HepG2 (cell line): ENCODE measurements at regions not wholly inside any gene's neighbourhood (a gene's known extent, or its start where the extent isn't known, plus 50 kb on each side); places are given as distances from the start of the nearest gene placed in this dataset.

Experiments used
- ATAC-seq: fragments of 200-7000 bp; cut with Tn5 transposase; 3 replicates; pipeline ENCODE4 v1.9.1; 2020; ENCODE audit warnings: mild to moderate bottlenecking, moderate library complexity
- BruUV-seq: library from RNA; stranded (reverse); fragments of 400-500 nt; replicated peaks from 2 replicates; lab custom pipeline; 2021; lab: Mats Ljungman, UMichigan
- CTCF ChIA-PET: fragments of 300-600 bp; formaldehyde crosslinking; extraction: SDS; loops from one replicate; lab custom pipeline; 2021; ENCODE audit warnings: low total read pairs, inconsistent platforms, low intra/inter-chr PET ratio; lab: Yijun Ruan, JAX
- POLR2A ChIA-PET: fragments of 350-600 bp; sonication (Branson Sonifier 250); formaldehyde crosslinking; loops from one replicate; lab custom pipeline; 2020; ENCODE audit warnings: antibody characterized with exemption, inconsistent platforms; lab: Yijun Ruan, JAX
- DNase-seq: peaks from one replicate; pipeline ENCODE4 v3.0.0-alpha.2; 2015; ENCODE audit warnings: low spot score
- FAIRE-seq: peaks from 3 replicates; lab custom pipeline; 2011; peaks lifted over from hg19 to GRCh38; lab: Jason Lieb, UNC
- H2AFZ ChIP-seq: one replicate; pipeline ENCODE4 v1.6.1; 2011; ENCODE audit warnings: low read length, inconsistent platforms
- H3K27ac ChIP-seq: fragments of 300-600 bp; 3 replicates; pipeline ENCODE4 v1.8.0; 2011; ENCODE audit warnings: mixed run types, mild to moderate bottlenecking, mixed read lengths, low read length, inconsistent platforms; ENCODE audit not compliant: insufficient read depth; ENCODE audit errors: extremely low read length
- H3K27me3 ChIP-seq, 2 experiments: fragments of 200-600 bp in 1 of 2; 2 replicates in 1 of 2; 3 replicates in 1 of 2; pipeline versions ENCODE4 v1.6.0 to v1.8.0; 2011; ENCODE audit warnings: low read length in 2 of 2, mild to moderate bottlenecking in 2 of 2, moderate library complexity in 2 of 2, inconsistent platforms in 1 of 2; ENCODE audit not compliant: insufficient read depth in 2 of 2, control insufficient read depth in 1 of 2
- H3K36me3 ChIP-seq, 2 experiments: fragments of 200-600 bp in 1 of 2; replicated peaks in 1 of 2; 2 replicates in 1 of 2; 3 replicates in 1 of 2; pipeline versions ENCODE4 v1.5.1 to v1.8.0; 2011; ENCODE audit warnings: low read length in 2 of 2, inconsistent platforms in 1 of 2; ENCODE audit not compliant: insufficient read depth in 2 of 2, control insufficient read depth in 1 of 2
- H3K4me1 ChIP-seq: 2 replicates; pipeline ENCODE4 v1.5.1; 2012; ENCODE audit warnings: low read length, inconsistent platforms; ENCODE audit not compliant: insufficient read depth
- H3K4me2 ChIP-seq: 2 replicates; pipeline ENCODE4 v1.6.0; 2011; ENCODE audit warnings: low read depth, low read length, inconsistent platforms
- H3K4me3 ChIP-seq, 3 experiments: fragments of 200-600 bp in 1 of 3; sonication (generic), shearing (Covaris generic) in 1 of 3; replicated peaks in 1 of 3; 2 replicates each; pipeline ENCODE4 v1.5.1; 2011 to 2016; ENCODE audit warnings: low read length in 3 of 3, inconsistent platforms in 2 of 3, low read depth in 2 of 3, mild to moderate bottlenecking in 2 of 3, control low read depth in 1 of 3, mixed read lengths in 1 of 3; ENCODE audit not compliant: insufficient read depth in 1 of 3
- H3K79me2 ChIP-seq: one replicate; pipeline ENCODE4 v1.6.1; 2011; ENCODE audit warnings: low read length, inconsistent platforms; ENCODE audit not compliant: insufficient read depth
- H3K9ac ChIP-seq: 2 replicates; pipeline ENCODE4 v1.6.0; 2011; ENCODE audit warnings: mild to moderate bottlenecking, low read depth, low read length, inconsistent platforms; ENCODE audit not compliant: insufficient read depth
- H3K9me3 ChIP-seq: 2 replicates; pipeline ENCODE4 v1.5.1; 2012; ENCODE audit warnings: mild to moderate bottlenecking, low read length
- H4K20me1 ChIP-seq: 2 replicates; pipeline ENCODE4 v1.6.0; 2011; ENCODE audit warnings: inconsistent platforms, mild to moderate bottlenecking, low read length, moderate library complexity; ENCODE audit not compliant: insufficient read depth
- BRD4 ChIP-seq: sonication (generic); formaldehyde crosslinking; IDR thresholded peaks from 2 replicates; pipeline ENCODE4 v1.4.0; 2020; ENCODE audit warnings: missing genetic modification reagents
- FOXA1 ChIP-seq, 2 experiments: fragments of 450-650 bp in 1 of 2; sonication (generic) in 1 of 2; formaldehyde crosslinking in 1 of 2; IDR thresholded peaks; 2 replicates each; pipeline versions ENCODE4 v1.4.0 to v1.6.1; 2016 to 2020; ENCODE audit warnings: missing genetic modification reagents in 1 of 2
- HOXA3 ChIP-seq: sonication (generic); formaldehyde crosslinking; IDR thresholded peaks from 2 replicates; pipeline ENCODE4 v1.5.0; 2020; ENCODE audit warnings: missing genetic modification reagents
- MXD4 ChIP-seq: IDR thresholded peaks from 2 replicates; pipeline ENCODE4 v1.6.1; 2016; ENCODE audit warnings: mild to moderate bottlenecking, missing biosample characterization, missing genetic modification reagents
- PITX1 ChIP-seq: sonication (generic); formaldehyde crosslinking; IDR thresholded peaks from 2 replicates; pipeline ENCODE4 v1.5.1; 2020; ENCODE audit warnings: mild to moderate bottlenecking, missing genetic modification reagents
- PRPF4 ChIP-seq: fragments of 200-400 bp; formaldehyde crosslinking; IDR thresholded peaks from 2 replicates; pipeline ENCODE4 v1.6.1; 2016; ENCODE audit warnings: low read length, low read depth; ENCODE audit not compliant: poor library complexity, severe bottlenecking
- ZBTB21 ChIP-seq: sonication (generic); formaldehyde crosslinking; IDR thresholded peaks from 2 replicates; pipeline ENCODE4 v1.4.0; 2020; ENCODE audit warnings: missing genetic modification reagents
- ZNF607 ChIP-seq: sonication (generic); formaldehyde crosslinking; IDR thresholded peaks from 2 replicates; pipeline ENCODE4 v1.5.1; 2020; ENCODE audit warnings: missing genetic modification reagents, mild to moderate bottlenecking, borderline replicate concordance
- ZNF644 ChIP-seq: IDR thresholded peaks from 2 replicates; pipeline ENCODE4 v1.6.1; 2016; ENCODE audit warnings: low read depth
- ZNF850 ChIP-seq: sonication (generic); formaldehyde crosslinking; conservative IDR thresholded peaks from 2 replicates; pipeline ENCODE4 v1.9.0; 2021; ENCODE audit warnings: mild to moderate bottlenecking, missing genetic modification reagents
- WGBS: methylation state at CpG from one replicate; pipeline ENCODE4 v1.1.6; 2017; ENCODE audit warnings: low lambda C conversion rate; 5-methylcytosine and 5-hydroxymethylcytosine counted together
- in situ Hi-C: cut with HindIII; loops from 2 replicates; pipeline ENCODE4 v1.10.0; 2017; ENCODE audit warnings: low pct_unique_long_range_greater_than_20kb; ENCODE audit not compliant: extremely low pct_ligation_motif_present
- intact Hi-C: fragments of 100-400 bp; cut with micrococcal nuclease; formaldehyde crosslinking; loops from one replicate; pipeline ENCODE4 v1.10.0; 2022; ENCODE audit not compliant: unreplicated experiment
- TF ChIP-seq, protein P1 (sequence below): sonication (generic); formaldehyde crosslinking; IDR thresholded peaks from 2 replicates; pipeline ENCODE4 v1.4.0; 2020; ENCODE audit warnings: mild to moderate bottlenecking, low read depth, missing genetic modification reagents

DNA sequence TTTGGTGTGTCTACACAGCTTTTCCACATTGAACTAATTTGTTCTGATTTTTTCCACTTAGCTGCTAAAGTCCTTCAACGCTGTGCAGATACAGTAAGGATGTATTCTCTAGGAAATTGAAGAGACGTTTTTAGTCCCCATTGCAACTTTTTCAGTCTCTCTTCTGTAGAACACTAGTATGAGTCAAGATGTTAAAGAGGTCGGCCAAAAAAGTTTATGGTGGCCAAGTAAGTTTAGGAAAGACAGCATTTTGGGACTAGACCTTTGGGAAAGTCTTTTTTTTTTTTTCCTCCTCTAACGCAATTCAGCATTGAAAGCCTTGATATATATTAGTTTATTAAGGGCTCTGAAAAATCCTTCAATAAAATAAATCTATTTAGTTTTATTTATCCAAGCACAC, 243.5 kb upstream of the FBXL7 start (continued):
- TF ChIP-seq BRD4 (CRISPR knock-in tag) = no peak
- TF ChIP-seq, all 625 proteins: peak for 0

DNA sequence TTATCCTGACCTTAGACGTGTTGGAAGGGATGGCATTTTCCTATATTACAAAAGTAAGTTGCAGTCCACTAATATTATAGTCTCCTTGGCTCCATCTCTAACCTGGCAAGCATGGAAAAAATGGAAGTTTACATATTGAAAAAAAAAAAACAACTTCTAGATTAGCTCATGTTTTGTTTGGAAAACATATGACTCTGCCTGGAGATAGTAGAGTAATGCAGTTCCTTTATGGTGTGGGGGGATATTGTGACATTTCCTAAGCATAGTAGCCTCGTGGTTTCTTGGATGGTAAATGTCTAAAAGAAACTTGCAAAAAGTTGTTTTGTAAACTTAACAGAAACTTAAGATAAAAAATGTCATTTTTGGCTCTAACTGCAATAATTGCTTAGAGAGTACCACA, 244.4 kb upstream of the FBXL7 start:
- Histone ChIP-seq H4K20me1 (no peaks in the 10 kb centered on the region), H3K27me3 (no peaks in the 10 kb centered on the region), H3K79me2 (no peaks in the 10 kb centered on the region), H3K9ac (no peak overlapping the region), H3K4me1 (no peaks in the 10 kb centered on the region), H3K4me3 (no peak overlapping the region), H3K9me3 (no peaks in the 10 kb centered on the region), H2AFZ (no peak overlapping the region), H3K4me2 (no peak overlapping the region), H3K27ac (no peak overlapping the region), H3K36me3 (no peaks in the 10 kb centered on the region)
- no peak for TF ChIP-seq ZBTB21 (CRISPR knock-in tag)
- TF ChIP-seq ZNF644 (CRISPR knock-in tag) = no peak
- TF ChIP-seq MXD4 (CRISPR knock-in tag) = no peak
- TF ChIP-seq, protein P1, sequence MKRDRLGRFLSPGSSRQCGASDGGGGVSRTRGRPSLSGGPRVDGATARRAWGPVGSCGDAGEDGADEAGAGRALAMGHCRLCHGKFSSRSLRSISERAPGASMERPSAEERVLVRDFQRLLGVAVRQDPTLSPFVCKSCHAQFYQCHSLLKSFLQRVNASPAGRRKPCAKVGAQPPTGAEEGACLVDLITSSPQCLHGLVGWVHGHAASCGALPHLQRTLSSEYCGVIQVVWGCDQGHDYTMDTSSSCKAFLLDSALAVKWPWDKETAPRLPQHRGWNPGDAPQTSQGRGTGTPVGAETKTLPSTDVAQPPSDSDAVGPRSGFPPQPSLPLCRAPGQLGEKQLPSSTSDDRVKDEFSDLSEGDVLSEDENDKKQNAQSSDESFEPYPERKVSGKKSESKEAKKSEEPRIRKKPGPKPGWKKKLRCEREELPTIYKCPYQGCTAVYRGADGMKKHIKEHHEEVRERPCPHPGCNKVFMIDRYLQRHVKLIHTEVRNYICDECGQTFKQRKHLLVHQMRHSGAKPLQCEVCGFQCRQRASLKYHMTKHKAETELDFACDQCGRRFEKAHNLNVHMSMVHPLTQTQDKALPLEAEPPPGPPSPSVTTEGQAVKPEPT (CRISPR knock-in tag) = no peak
- no peak for TF ChIP-seq PRPF4
- no peak for TF ChIP-seq ZNF607
- no peak for TF ChIP-seq FOXA1 (IDR thresholded peaks at IDR 0.05)
- no peak for TF ChIP-seq FOXA1 (CRISPR knock-in tag; IDR thresholded peaks at IDR 0.05)
- TF ChIP-seq ZNF850 = no peak
- TF ChIP-seq PITX1 (CRISPR knock-in tag) = no peak
- TF ChIP-seq HOXA3 = no peak
- DNase-seq (no peak), FAIRE-seq (no peak), ATAC-seq (no peak)
- 0% methylated on average over 2 of the region's 2 CpGs for WGBS
- in situ Hi-C loops (no loop called here), intact Hi-C loops (no loop called here)
- ChIA-PET CTCF (no interaction called here), POLR2A (no interaction called here)
- BruUV-seq = no TSS peak
